Activated CD4-positive, alpha-beta T cell treated with anti-CD3 and anti-CD28 coated beads, Interleukin-2, amount 10 ng/mL, durations not matched to agents 24 days and 14 days (primary cell): ENCODE measurements at regions not wholly inside any gene's neighbourhood (a gene's known extent, or its start where the extent isn't known, plus 50 kb on each side); places are given as distances from the start of the nearest gene placed in this dataset.

Experiments used
- DNase-seq: peaks from one replicate; pipeline ENCODE4 v3.0.0; 2022
- H3K27ac Mint-ChIP-seq: one replicate; pipeline ENCODE4 v1.8.0; 2022; ENCODE audit warnings: mild to moderate bottlenecking, mixed read lengths
- H3K27me3 Mint-ChIP-seq: one replicate; pipeline ENCODE4 v1.8.0; 2022; ENCODE audit warnings: mixed read lengths
- H3K36me3 Mint-ChIP-seq: one replicate; pipeline ENCODE4 v1.8.0; 2022; ENCODE audit warnings: low read depth, mild to moderate bottlenecking, mixed read lengths
- H3K4me1 Mint-ChIP-seq: one replicate; pipeline ENCODE4 v1.8.0; 2021; ENCODE audit warnings: mixed read lengths
- H3K4me3 Mint-ChIP-seq: one replicate; pipeline ENCODE4 v1.8.0; 2022; ENCODE audit warnings: mild to moderate bottlenecking, moderate library complexity, mixed read lengths
- H3K9me3 Mint-ChIP-seq: one replicate; pipeline ENCODE4 v1.8.0; 2021; ENCODE audit warnings: mixed read lengths
- intact Hi-C: fragments of 100-400 bp; cut with micrococcal nuclease; formaldehyde crosslinking; loops from one replicate; pipeline ENCODE4 v1.15.1; 2023

DNA sequence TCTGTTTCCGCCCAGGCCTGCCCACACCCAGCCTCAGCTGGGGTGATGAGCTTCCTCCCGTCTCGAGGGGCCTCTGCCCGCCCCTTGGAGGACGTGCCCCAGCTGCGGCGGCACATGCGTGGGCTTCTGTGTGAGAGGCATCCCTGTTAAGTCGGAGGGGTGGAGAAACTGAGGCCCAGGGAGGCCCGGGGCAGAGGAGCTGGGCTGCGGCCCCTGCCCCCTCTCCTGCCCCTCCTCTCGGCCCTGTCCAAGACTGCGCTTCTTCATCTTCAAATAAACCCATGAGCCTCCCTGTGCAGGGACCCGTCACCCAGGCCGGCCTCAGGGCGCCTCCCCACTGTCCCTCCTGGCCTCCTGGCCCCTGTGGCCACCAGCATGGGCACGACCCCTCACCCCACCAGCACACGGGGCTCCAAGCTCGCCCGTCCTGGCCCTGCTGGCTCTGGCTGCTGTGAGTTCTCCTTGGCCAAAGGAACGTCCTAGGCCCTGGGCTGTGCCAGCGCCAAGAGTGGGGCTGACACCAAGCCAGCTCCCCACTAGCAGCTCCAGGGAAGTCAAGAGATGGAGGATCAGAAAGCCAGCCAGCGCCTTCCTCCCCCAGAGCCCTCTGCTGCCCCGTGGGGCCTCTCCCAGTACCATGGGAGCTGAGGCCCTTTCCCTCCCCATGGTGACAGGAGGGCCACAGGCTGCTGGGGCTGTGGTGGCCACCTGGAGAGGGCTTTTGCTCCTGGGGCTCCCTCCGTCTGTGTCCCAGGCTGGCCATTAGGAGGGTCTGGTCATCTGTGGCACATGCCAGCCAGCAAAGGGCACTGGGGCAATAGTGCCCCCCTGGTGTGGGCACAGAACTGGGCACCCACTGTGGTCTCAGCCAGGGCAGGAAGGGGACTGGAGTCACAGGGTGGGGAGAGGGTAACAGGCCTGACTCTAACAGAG, 180.4 kb downstream of the KIF26A start:
- Mint-ChIP-seq H3K27me3 (no peaks in the 10 kb centered on the region), H3K9me3 (no peaks in the 10 kb centered on the region), H3K4me1 (no peaks in the 10 kb centered on the region), H3K4me3 (no peak overlapping the region), H3K36me3 (no peaks in the 10 kb centered on the region), H3K27ac (no peak overlapping the region)
- intact Hi-C loops, result no loop called here
- no peak for DNase-seq

DNA sequence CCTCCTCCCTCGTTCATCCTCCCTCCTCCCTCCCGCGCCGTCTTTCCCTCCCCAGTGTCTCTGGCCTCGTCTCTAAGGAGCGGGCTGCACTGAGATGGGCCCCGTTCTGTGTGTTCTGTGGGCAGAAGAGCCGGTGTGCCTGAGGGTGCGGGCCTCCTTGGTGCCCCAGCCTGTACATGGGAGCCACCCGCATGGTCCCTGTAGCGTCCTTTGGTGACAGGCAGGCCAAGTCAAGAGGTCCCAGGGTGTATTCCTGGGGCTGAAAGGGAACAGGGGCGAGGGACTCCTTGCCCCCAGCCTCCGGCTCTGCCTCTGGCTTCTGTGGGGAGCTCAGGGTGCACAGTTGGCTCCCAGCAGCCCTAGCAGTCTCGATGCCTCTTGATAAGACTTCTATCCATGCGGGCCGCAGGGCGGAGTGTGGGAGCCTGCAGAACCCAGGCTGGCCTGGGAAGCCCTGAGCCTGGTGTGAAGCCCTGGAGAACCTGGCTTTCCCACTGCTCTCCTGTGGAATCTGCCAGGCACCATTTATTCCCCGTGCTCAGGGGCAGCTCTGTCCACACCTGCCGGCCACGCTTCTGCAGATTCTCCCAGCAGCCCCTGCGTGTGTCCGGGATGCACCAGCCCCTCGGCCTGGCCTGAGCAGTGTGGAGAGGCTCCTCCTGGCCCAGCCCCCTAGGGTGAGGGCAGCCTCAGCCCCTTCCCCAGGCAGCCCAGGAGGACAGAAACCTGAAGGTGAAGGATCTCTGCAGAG, 181.3 kb downstream of the KIF26A start:
- intact Hi-C loops, result no loop called here
- Mint-ChIP-seq H3K27me3 (no peaks in the 10 kb centered on the region), H3K27ac (no peak overlapping the region), H3K4me3 (no peak overlapping the region), H3K36me3 (no peaks in the 10 kb centered on the region), H3K9me3 (no peaks in the 10 kb centered on the region), H3K4me1 (no peaks in the 10 kb centered on the region)
- DNase-seq, result no peak

DNA sequence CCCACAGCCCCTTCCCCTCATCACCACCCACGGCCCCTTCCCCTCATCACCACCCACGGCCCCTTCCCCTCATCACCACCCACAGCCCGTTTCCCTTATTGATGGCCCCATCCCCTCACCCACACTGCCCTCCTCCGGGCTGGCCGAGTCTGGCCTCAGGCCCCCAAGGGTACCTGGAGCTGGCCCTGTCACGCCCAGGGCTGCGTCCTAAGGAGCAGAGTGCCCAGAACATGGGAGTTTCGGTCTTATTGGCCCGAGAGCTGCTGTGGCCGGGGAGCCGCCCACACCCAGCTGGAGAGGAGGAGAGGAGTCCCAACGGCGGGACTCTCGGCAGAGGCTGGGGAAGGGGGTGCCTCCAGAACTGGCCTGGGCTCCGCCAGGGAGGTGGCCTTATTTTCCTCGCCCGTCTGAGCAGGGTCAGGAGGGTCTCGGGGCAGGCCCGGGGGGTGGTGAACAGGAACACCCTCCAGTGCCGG, 182.3 kb downstream of the KIF26A start:
- DNase-seq, result no peak
- H3K4me3 Mint-ChIP-seq, result no peak overlapping the region
- intact Hi-C loops, result no loop called here
- H3K27me3 Mint-ChIP-seq, result no peaks in the 10 kb centered on the region
- no peaks in the 10 kb centered on the region for H3K9me3 Mint-ChIP-seq
- H3K36me3 Mint-ChIP-seq, result no peaks in the 10 kb centered on the region
- H3K4me1 Mint-ChIP-seq, result no peaks in the 10 kb centered on the region
- no peak overlapping the region for H3K27ac Mint-ChIP-seq

DNA sequence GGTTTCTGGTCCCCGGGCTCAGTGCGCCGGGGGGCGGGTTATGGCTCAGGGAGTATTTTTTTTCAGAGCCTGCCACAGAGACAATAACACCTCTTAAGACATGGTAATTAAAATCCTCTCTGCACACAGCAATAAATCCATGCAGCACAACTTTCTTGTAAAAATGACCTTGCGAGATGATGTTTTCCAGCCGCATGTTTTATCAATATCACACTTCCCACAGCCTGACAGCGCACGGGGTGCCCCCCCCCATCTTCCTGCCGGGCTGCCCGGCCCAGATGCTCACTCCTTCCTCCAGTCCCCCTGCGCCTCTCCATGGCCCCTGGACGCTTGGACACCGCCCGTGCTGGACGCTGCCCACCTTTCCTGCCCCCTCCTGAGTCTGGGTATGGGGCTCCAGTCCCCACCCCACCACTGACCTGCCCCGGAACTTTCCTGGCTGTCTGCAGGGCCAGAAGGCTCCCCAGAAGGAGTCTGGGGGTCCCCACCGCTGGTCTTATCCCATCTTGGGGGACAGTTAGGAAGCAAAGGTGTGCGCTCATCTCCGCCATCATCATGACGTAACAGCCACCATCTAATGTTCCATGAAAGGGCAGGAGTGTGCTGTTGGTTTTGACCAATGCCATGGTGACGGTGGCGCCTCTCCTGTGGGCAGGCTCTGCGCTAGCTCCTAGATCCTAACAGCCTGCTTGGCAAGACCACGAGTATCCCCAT, 182.9 kb downstream of the KIF26A start:
- no peak for DNase-seq
- H3K9me3 Mint-ChIP-seq, result no peaks in the 10 kb centered on the region
- intact Hi-C loops, result no loop called here

GRCh38 chr14:104321802-104322130, 183.4 kb downstream of the KIF26A start:
- H3K27ac Mint-ChIP-seq, result no peak overlapping the region
- no peaks in the 10 kb centered on the region for H3K4me1 Mint-ChIP-seq
- no peaks in the 10 kb centered on the region for H3K9me3 Mint-ChIP-seq
- H3K27me3 Mint-ChIP-seq, result no peaks in the 10 kb centered on the region
- intact Hi-C loops, result no loop called here
- no peak overlapping the region for H3K4me3 Mint-ChIP-seq
- no peak for DNase-seq
- no peaks in the 10 kb centered on the region for H3K36me3 Mint-ChIP-seq

More for the DNA sequence above, 182.9 kb downstream of the KIF26A start:
- Mint-ChIP-seq H3K36me3 (no peaks in the 10 kb centered on the region), H3K4me3 (no peak overlapping the region), H3K27ac (no peak overlapping the region), H3K27me3 (no peaks in the 10 kb centered on the region), H3K4me1 (no peaks in the 10 kb centered on the region)

DNA sequence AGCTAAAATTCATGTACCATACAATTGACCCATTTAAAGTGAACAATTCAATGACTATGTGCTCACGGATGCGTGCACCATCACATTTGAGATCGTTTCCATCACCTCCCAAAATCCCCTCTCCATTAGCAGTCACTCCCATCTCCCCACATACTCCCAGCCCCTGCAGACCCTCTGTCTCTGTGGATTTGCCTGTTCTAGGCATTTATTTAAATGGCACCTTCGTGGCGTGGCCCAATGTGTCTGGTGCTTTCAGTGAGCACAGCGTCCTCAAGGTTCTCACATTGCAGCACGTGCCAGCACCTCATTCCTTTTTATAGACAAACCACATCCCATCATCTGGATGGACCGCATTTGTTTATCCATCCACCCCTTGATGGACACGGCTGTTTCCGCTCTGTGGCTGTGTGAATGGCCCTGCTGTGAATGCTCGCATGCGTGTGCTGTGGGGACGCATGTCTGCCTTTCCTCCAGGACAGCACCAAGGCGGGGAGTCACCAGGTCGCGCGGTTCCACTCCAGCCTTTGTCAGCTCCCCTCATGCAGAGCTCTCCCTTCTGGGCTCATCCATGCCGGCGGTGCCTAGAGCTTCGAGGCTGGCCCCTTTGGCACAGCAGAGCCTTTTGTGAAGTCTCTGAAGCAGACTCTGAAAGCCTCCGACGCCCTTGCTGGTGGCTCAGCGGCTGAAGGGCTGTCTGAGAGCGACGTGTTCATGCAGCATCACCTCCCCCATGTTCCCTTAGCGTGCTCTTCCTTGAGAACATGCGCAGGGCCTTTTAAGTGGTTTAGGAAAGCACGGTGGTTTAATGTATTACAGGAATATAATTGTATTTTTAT, 184.4 kb downstream of the KIF26A start:
- Mint-ChIP-seq H3K27ac (no peak overlapping the region), H3K4me1 (no peaks in the 10 kb centered on the region), H3K27me3 (no peaks in the 10 kb centered on the region), H3K4me3 (no peak overlapping the region), H3K36me3 (no peaks in the 10 kb centered on the region), H3K9me3 (no peaks in the 10 kb centered on the region)
- intact Hi-C loops, result no loop called here
- DNase-seq, result no peak

DNA sequence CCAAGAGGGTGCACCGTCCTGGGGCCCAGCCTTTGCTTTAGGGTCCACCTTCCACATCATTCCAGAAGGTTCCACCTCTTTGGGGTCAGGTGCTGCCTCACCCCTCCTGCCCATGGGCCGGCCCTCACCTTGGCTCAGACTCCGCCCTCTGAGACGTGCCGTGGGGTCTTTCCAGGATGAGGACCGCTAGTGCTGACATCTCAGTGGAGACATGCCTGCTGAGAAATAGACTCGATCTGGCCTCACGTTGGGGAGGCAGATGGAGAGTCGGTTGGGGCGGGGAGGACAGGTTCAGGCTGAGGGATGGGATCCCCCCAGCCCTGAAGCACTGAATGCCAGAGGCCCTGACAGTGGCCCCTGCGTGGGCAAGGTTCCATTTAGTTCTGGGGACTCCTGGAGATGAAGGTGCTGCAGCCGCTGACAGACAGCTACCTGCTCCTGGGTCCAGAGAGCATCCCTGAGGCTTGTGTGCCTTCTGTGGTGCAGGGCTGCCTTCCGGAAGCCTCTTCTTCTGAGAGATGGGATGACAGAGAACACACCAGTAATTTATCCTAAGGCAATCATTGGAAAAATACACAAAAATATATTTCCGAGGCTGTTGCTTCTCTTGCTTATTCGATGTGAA, 185.3 kb downstream of the KIF26A start:
- intact Hi-C loops, result no loop called here
- no peaks in the 10 kb centered on the region for H3K27me3 Mint-ChIP-seq

GRCh38 chr14:104326848-104327247, 188.5 kb downstream of the KIF26A start:
- intact Hi-C loops, result no loop called here
- H3K27ac Mint-ChIP-seq, result no peak overlapping the region
- H3K27me3 Mint-ChIP-seq, result no peaks in the 10 kb centered on the region
- no peak for DNase-seq
- no peak overlapping the region for H3K4me3 Mint-ChIP-seq
- no peaks in the 10 kb centered on the region for H3K4me1 Mint-ChIP-seq
- no peaks in the 10 kb centered on the region for H3K36me3 Mint-ChIP-seq
- H3K9me3 Mint-ChIP-seq, result peaks cover 6% of the 10 kb centered on the region

More for the DNA sequence above, 185.3 kb downstream of the KIF26A start:
- Mint-ChIP-seq H3K27ac (no peak overlapping the region), H3K4me3 (no peak overlapping the region), H3K4me1 (no peaks in the 10 kb centered on the region), H3K36me3 (no peaks in the 10 kb centered on the region), H3K9me3 (no peaks in the 10 kb centered on the region)
- no peak for DNase-seq

DNA sequence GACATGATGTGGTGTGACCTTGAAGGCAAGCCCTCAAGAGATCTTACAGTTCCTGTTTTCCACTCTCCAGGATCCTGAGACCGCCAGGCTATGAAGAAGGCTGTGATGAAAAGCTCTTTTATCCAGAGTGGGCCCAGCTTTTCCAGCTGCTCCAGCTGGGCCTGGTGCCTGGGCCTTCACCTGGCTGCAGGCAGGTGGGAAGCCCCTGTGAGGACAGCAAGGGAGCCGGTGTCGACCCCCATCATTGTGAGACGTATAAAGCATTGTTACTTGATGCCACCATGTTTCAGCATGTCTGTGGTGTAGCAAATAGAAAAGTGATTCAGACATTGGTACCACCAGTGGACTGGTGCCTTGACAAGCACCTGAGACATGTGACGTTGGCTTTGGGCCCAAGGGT, 190.2 kb downstream of the KIF26A start:
- intact Hi-C loops, result no loop called here
- Mint-ChIP-seq H3K27me3 (no peaks in the 10 kb centered on the region), H3K4me1 (no peaks in the 10 kb centered on the region), H3K9me3 (peaks cover 6% of the 10 kb centered on the region), H3K4me3 (no peak overlapping the region), H3K27ac (no peak overlapping the region), H3K36me3 (no peaks in the 10 kb centered on the region)
- no peak for DNase-seq

GRCh38 chr14:104329793-104330192, 191.4 kb downstream of the KIF26A start:
- Mint-ChIP-seq H3K4me1 (no peaks in the 10 kb centered on the region), H3K36me3 (no peaks in the 10 kb centered on the region), H3K27ac (no peak overlapping the region), H3K27me3 (no peaks in the 10 kb centered on the region), H3K9me3 (peaks cover 6% of the 10 kb centered on the region), H3K4me3 (no peak overlapping the region)
- no peak for DNase-seq
- intact Hi-C loops, result no loop called here

DNA sequence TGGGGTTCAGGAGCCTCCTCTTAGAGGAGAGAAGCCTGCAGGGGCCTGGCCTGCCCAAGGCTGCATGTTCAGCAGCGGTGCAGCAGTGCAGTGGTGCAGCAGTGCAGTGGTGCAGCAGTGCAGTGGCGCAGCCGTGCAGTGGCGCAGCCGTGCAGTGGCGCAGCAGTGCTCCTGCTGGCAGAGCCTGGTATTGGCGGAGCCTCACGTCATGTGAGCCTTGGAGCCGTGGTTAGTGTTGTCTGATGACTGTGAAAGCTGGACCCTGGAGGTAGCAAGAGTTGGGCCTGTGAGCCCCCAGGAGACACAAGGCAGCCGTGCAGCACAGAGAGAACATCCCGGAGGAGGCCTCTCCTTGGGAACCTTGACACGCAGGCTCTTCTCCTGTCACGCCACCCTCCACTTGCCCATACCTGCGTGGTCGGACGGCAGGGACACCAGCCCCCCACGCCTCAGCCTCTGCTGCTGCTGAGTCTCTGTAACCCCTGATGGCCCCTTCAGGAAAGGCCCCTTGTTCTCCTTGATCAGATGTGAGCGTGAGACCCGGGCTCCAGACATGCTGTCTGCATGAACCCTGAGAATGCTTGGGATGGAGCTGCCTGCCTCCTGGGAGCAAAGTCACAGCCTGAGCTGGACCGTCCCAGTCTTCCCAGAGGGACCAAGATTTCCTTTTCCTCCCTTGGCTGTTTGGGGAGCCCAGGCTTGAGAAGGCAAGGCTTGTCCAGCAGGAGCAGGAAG, 193.7 kb downstream of the KIF26A start:
- Mint-ChIP-seq H3K4me1 (no peaks in the 10 kb centered on the region), H3K9me3 (peaks cover 6% of the 10 kb centered on the region), H3K36me3 (no peaks in the 10 kb centered on the region), H3K4me3 (no peak overlapping the region), H3K27ac (no peak overlapping the region), H3K27me3 (no peaks in the 10 kb centered on the region)
- intact Hi-C loops, result no loop called here
- no peak for DNase-seq

GRCh38 chr14:104332634-104333270, 194.4 kb downstream of the KIF26A start:
- H3K27ac Mint-ChIP-seq, result no peak overlapping the region
- peaks cover 6% of the 10 kb centered on the region for H3K9me3 Mint-ChIP-seq
- intact Hi-C loops, result no loop called here
- no peaks in the 10 kb centered on the region for H3K4me1 Mint-ChIP-seq
- H3K27me3 Mint-ChIP-seq, result no peaks in the 10 kb centered on the region
- no peak for DNase-seq
- no peaks in the 10 kb centered on the region for H3K36me3 Mint-ChIP-seq
- no peak overlapping the region for H3K4me3 Mint-ChIP-seq
